Small intestine (tissue), 7 donors: ENCODE measurements at regions not wholly inside any gene's neighbourhood (a gene's known extent, or its start where the extent isn't known, plus 50 kb on each side); places are given as distances from the start of the nearest gene placed in this dataset.

Experiments used
- DNase-seq, 2 donors: peaks; one replicate each; pipeline versions ENCODE4 v3.0.0 to v3.0.0-alpha.2; 2013
- FAIRE-seq: peaks from 2 replicates; lab custom pipeline; 2012; peaks lifted over from hg19 to GRCh38; lab: Jason Lieb, UNC
- H3K27ac ChIP-seq, 3 donors: one replicate each; pipeline ENCODE4 v1.5.1; 2013; ENCODE audit warnings: low read length in 2 of 3, mild to moderate bottlenecking in 2 of 3, control low read depth in 1 of 3, inconsistent platforms in 1 of 3, low read depth in 1 of 3, moderate library complexity in 1 of 3
- H3K27me3 ChIP-seq, 3 donors: one replicate each; pipeline ENCODE4 v1.6.1; 2013; ENCODE audit warnings: low read length in 3 of 3, inconsistent platforms in 1 of 3; ENCODE audit not compliant: control insufficient read depth in 3 of 3, insufficient read depth in 3 of 3
- H3K36me3 ChIP-seq, 3 donors: one replicate each; pipeline ENCODE4 v1.6.1; 2013; ENCODE audit warnings: low read length in 3 of 3, inconsistent platforms in 1 of 3, low read depth in 1 of 3, mild to moderate bottlenecking in 1 of 3, moderate library complexity in 1 of 3; ENCODE audit not compliant: control insufficient read depth in 3 of 3, insufficient read depth in 2 of 3
- H3K4me1 ChIP-seq, 3 donors: one replicate each; pipeline ENCODE4 v1.6.1; 2013; ENCODE audit warnings: low read length in 2 of 3, inconsistent platforms in 1 of 3, low read depth in 1 of 3, mild to moderate bottlenecking in 1 of 3, moderate library complexity in 1 of 3; ENCODE audit not compliant: control insufficient read depth in 3 of 3, insufficient read depth in 2 of 3
- H3K4me3 ChIP-seq, 3 donors: one replicate each; pipeline ENCODE4 v1.5.1; 2013; ENCODE audit warnings: low read length in 3 of 3, control low read depth in 1 of 3, inconsistent platforms in 1 of 3, low read depth in 1 of 3, mild to moderate bottlenecking in 1 of 3, moderate library complexity in 1 of 3
- H3K9me3 ChIP-seq, 2 donors: one replicate each; pipeline ENCODE4 v1.6.1; 2013; ENCODE audit warnings: low read depth in 1 of 2, low read length in 1 of 2; ENCODE audit not compliant: control insufficient read depth in 2 of 2, insufficient read depth in 1 of 2
- WGBS, 3 donors: extraction: QIAGEN DNeasy Blood & Tissue Kit; methylation state at CpG; one replicate each; pipeline ENCODE4 v1.1.7; 2013; 5-methylcytosine and 5-hydroxymethylcytosine counted together
- donor health status: healthy with polysubstance abuse.
- donor health status: control.
- donor health status: control.
- donor health status: Bipolar disorder and iron deficiency.
- donor health status: healthy.

GRCh38 chr12:68455691-68456345, 123.7 kb upstream of the MDM1 start:
- WGBS, 3 donors: 52 to 70% (median 66%) methylated on average over 2 of the region's 2 CpGs
- Histone ChIP-seq H3K4me3 (no peak overlapping the region), H3K4me1 (peaks cover 0 to 14% (median 0%) of the 10 kb centered on the region in 3 donors), H3K36me3 (no peaks in the 10 kb centered on the region), H3K9me3 (no peaks in the 10 kb centered on the region), H3K27me3 (no peaks in the 10 kb centered on the region), H3K27ac (peak overlapping the region in 1 of 3 donors; percentile 37)
- FAIRE-seq (no peak), DNase-seq (peak in 1 of 2 donors; percentile 18)

- peaks cover 0 to 8% (median 0%) of the 10 kb centered on the region in 3 donors for H3K4me1 ChIP-seq
- H3K27ac ChIP-seq: no peak overlapping the region
- FAIRE-seq: no peak
- H3K27me3 ChIP-seq: no peaks in the 10 kb centered on the region
- no peaks in the 10 kb centered on the region for H3K9me3 ChIP-seq
- WGBS, 3 donors: 88 to 92% (median 90%) methylated on average over 2 of the region's 2 CpGs
- H3K36me3 ChIP-seq: no peaks in the 10 kb centered on the region
- no peak overlapping the region for H3K4me3 ChIP-seq
- no peak for DNase-seq
These were observed 126.7 kb upstream of the MDM1 start for GRCh38 chr12:68458866-68459265.

- no peaks in the 10 kb centered on the region for H3K27me3 ChIP-seq
- no peaks in the 10 kb centered on the region for H3K9me3 ChIP-seq
- H3K4me1 ChIP-seq: peaks cover 0 to 4% (median 0%) of the 10 kb centered on the region in 3 donors
- no peaks in the 10 kb centered on the region for H3K36me3 ChIP-seq
- DNase-seq (no peak), FAIRE-seq (no peak)
- no peak overlapping the region for H3K27ac ChIP-seq
- H3K4me3 ChIP-seq: no peak overlapping the region
- 93 to 100% (median 96%) methylated on average over 1 of the region's 1 CpG for WGBS, 3 donors
These were observed 128.1 kb upstream of the MDM1 start for GRCh38 chr12:68460236-68460635.

- Histone ChIP-seq H3K27me3 (no peaks in the 10 kb centered on the region), H3K4me1 (no peaks in the 10 kb centered on the region), H3K36me3 (no peaks in the 10 kb centered on the region), H3K4me3 (no peak overlapping the region), H3K27ac (no peak overlapping the region), H3K9me3 (no peaks in the 10 kb centered on the region)
- WGBS, 3 donors: 93 to 94% (median 93%) methylated on average over 3 of the region's 3 CpGs
- FAIRE-seq: no peak
- no peak for DNase-seq
These were observed 129.5 kb upstream of the MDM1 start for GRCh38 chr12:68461645-68462044.

GRCh38 chr12:68462803-68463202, 130.6 kb upstream of the MDM1 start:
- peaks cover 0 to 3% (median 0%) of the 10 kb centered on the region in 3 donors for H3K4me1 ChIP-seq
- H3K36me3 ChIP-seq: no peaks in the 10 kb centered on the region
- H3K4me3 ChIP-seq: peak overlapping the region in 1 of 3 donors; percentile 28
- no peaks in the 10 kb centered on the region for H3K27me3 ChIP-seq
- FAIRE-seq (no peak), DNase-seq (peak in 1 of 2 donors; percentile 11)
- 62 to 74% (median 63%) methylated on average over 4 of the region's 4 CpGs for WGBS, 3 donors
- no peaks in the 10 kb centered on the region for H3K9me3 ChIP-seq
- H3K27ac ChIP-seq: peak overlapping the region in 1 of 3 donors; percentile 41

- FAIRE-seq (no peak), DNase-seq (no peak)
- H3K27me3 ChIP-seq: no peaks in the 10 kb centered on the region
- H3K36me3 ChIP-seq: no peaks in the 10 kb centered on the region
- H3K4me1 ChIP-seq: peaks cover 0 to 5% (median 0%) of the 10 kb centered on the region in 3 donors
- WGBS, 3 donors: 86 to 94% (median 91%) methylated on average over 2 of the region's 2 CpGs
- no peaks in the 10 kb centered on the region for H3K9me3 ChIP-seq
- H3K27ac ChIP-seq: no peak overlapping the region
- H3K4me3 ChIP-seq: no peak overlapping the region
These were observed 133.1 kb upstream of the MDM1 start for GRCh38 chr12:68465227-68465626.

- Histone ChIP-seq H3K36me3 (no peaks in the 10 kb centered on the region), H3K27ac (no peak overlapping the region), H3K27me3 (no peaks in the 10 kb centered on the region), H3K4me1 (peaks cover 0 to 5% (median 0%) of the 10 kb centered on the region in 3 donors), H3K4me3 (no peak overlapping the region), H3K9me3 (no peaks in the 10 kb centered on the region)
- 70 to 78% (median 76%) methylated on average over 3 of the region's 3 CpGs for WGBS, 3 donors
- DNase-seq: no peak
- no peak for FAIRE-seq
These were observed 135.4 kb upstream of the MDM1 start for GRCh38 chr12:68467514-68467913.

- FAIRE-seq: no peak
- WGBS, 3 donors: 87 to 96% (median 94%) methylated on average over 2 of the region's 2 CpGs
- H3K4me1 ChIP-seq: peaks cover 0 to 5% (median 0%) of the 10 kb centered on the region in 3 donors
- H3K27me3 ChIP-seq: no peaks in the 10 kb centered on the region
- H3K36me3 ChIP-seq: no peaks in the 10 kb centered on the region
- H3K4me3 ChIP-seq: no peak overlapping the region
- no peak for DNase-seq
- no peak overlapping the region for H3K27ac ChIP-seq
- no peaks in the 10 kb centered on the region for H3K9me3 ChIP-seq
These were observed 135.9 kb upstream of the MDM1 start for GRCh38 chr12:68468036-68468435.

GRCh38 chr12:68469113-68469512, 137.0 kb upstream of the MDM1 start:
- Histone ChIP-seq H3K4me1 (peaks cover 0 to 5% (median 0%) of the 10 kb centered on the region in 3 donors), H3K27me3 (no peaks in the 10 kb centered on the region), H3K4me3 (no peak overlapping the region), H3K36me3 (no peaks in the 10 kb centered on the region), H3K27ac (no peak overlapping the region), H3K9me3 (no peaks in the 10 kb centered on the region)
- DNase-seq (no peak), FAIRE-seq (no peak)
- 86 to 96% (median 96%) methylated on average over 3 of the region's 3 CpGs for WGBS, 3 donors
